NB4 (cell line): ENCODE measurements at regions not wholly inside any gene's neighbourhood (a gene's known extent, or its start where the extent isn't known, plus 50 kb on each side); places are given as distances from the start of the nearest gene placed in this dataset.

ENCODE experiments used
- DNase-seq: peaks from one replicate; pipeline ENCODE4 v3.0.0; 2010; ENCODE audit warnings: low read depth
- H3K4me3 ChIP-seq: one replicate; pipeline ENCODE4 v1.5.1; 2011; ENCODE audit warnings: mild to moderate bottlenecking, low read depth, low read length, moderate library complexity
- MYC ChIP-seq: IDR thresholded peaks from 2 replicates; pipeline ENCODE4 v1.6.1; 2011; ENCODE audit warnings: low read depth, low read length
- POLR2A ChIP-seq: IDR thresholded peaks from 2 replicates; pipeline ENCODE4 v1.6.1; 2011; ENCODE audit warnings: mild to moderate bottlenecking; ENCODE audit not compliant: insufficient read length; ENCODE audit errors: extremely low read depth
- TF ChIP-seq, protein P1 (sequence below): IDR thresholded peaks from one replicate; pipeline ENCODE4 v1.5.1; 2012; ENCODE audit warnings: low read depth, low read length
- TF ChIP-seq, protein P2 (sequence below): IDR thresholded peaks from 2 replicates; pipeline ENCODE4 v1.6.1; 2011; ENCODE audit warnings: low read depth, low read length

DNA sequence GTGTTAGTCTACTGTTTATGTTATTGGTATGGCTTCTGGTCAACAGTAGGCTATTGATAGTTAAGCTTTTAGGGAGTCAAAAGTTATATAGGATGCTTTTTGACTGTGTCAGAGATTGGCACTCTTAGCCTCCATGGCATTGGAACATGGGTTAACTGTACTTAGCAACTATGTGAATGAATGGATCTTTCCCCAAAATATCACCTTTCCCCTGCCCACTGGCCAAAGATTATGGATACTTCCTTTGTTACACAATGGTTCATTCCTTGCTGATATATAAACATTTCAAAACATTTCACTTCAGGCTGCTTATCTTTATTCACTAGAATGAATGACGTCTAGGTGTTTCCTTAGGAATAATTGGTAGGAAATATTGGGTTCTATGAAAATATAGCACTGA, 62.1 kb upstream of the DOCK10 start:
- DNase-seq: no peak
- TF ChIP-seq POLR2A: no peak
- TF ChIP-seq, protein P1, sequence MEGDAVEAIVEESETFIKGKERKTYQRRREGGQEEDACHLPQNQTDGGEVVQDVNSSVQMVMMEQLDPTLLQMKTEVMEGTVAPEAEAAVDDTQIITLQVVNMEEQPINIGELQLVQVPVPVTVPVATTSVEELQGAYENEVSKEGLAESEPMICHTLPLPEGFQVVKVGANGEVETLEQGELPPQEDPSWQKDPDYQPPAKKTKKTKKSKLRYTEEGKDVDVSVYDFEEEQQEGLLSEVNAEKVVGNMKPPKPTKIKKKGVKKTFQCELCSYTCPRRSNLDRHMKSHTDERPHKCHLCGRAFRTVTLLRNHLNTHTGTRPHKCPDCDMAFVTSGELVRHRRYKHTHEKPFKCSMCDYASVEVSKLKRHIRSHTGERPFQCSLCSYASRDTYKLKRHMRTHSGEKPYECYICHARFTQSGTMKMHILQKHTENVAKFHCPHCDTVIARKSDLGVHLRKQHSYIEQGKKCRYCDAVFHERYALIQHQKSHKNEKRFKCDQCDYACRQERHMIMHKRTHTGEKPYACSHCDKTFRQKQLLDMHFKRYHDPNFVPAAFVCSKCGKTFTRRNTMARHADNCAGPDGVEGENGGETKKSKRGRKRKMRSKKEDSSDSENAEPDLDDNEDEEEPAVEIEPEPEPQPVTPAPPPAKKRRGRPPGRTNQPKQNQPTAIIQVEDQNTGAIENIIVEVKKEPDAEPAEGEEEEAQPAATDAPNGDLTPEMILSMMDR: no peak
- no peak for TF ChIP-seq MYC
- no peak overlapping the region for H3K4me3 ChIP-seq

DNA sequence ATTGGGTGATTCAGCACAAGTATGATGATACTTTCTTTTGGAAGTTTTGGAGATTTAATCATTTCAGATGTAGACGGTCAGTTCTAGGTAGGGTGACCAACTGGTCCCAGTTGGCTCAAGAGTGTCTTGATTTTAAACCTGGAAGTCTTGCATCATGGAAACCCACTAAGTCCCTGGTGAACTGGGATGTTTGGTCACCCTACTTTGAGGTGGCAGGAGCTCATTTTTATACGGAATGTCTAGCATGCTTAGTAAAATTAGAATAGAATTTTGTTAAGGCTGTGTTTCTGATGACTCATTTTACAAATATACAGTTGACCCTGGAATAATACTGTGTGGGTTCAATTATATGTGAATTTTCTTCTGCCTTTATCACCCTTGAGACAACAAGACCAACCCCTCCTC, 61.5 kb upstream of the DOCK10 start:
- H3K4me3 ChIP-seq: no peak overlapping the region
- no peak for DNase-seq
- TF ChIP-seq, protein P2, sequence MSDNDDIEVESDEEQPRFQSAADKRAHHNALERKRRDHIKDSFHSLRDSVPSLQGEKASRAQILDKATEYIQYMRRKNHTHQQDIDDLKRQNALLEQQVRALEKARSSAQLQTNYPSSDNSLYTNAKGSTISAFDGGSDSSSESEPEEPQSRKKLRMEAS: no peak
- TF ChIP-seq POLR2A (no peak), MYC (no peak)
- TF ChIP-seq, protein P1: no peak

DNA sequence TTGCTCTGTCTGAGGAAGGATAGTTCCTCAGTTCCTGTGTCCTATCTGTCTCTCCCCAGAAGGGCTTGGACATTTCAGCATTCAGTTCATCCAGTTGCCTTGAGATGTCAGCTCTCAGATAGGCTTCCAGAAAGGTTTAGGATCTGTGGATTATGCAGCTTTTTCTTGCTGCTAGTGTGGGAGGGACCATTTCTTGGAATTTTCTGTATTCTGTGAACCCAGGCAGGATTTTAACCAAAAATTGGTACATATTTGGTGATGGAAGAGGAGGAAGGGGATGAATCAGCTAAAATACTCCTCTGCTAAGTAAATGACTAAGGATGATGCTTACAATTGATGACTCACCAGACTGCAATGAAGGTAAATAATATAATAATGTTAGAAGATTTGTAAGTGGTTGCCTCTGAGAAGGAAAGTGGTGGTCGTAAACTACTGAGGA, 58.6 kb upstream of the DOCK10 start:
- no peak for DNase-seq
- TF ChIP-seq POLR2A (no peak), MYC (no peak)
- TF ChIP-seq, protein P1: no peak
- TF ChIP-seq, protein P2: no peak
- H3K4me3 ChIP-seq: no peak overlapping the region

DNA sequence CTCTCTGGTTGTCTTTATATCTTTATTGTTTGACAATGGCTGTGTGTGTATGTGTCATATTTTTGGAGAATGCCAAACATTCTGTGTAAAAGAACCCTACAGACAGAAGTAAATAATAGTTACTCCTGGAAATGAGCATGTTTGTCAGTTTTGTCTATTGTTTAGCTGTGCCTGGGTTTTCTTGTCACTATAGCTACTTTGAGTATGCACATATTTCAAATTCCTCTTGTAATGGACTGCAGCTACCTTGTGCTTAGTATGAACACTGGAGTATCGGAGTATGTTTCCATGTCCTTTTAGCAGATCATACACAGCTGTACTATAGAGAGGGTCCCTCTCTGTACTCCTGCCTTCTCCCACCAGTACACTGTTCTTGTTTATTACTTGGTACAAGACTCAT, 58.0 kb upstream of the DOCK10 start:
- no peak for DNase-seq
- TF ChIP-seq MYC (no peak), POLR2A (no peak)
- TF ChIP-seq, protein P1: no peak
- TF ChIP-seq, protein P2: no peak
- no peak overlapping the region for H3K4me3 ChIP-seq

DNA sequence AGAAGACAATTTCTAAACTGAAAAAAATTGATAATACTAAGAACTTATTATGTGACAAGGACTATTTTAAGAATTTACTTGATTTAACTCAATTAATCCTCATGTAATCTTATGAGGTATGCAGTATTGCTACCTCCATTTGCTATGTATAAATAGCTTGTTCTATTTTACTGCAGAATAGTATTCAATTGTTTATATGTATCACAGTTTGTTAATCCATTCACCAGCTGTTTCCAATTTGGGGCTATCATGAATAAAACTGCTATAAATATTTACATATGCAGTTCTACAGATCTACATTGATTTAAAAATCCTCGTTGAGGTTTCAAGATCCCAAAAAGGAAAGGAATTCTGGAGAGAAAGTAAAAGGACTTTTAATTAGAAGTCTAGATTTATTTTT, 54.8 kb upstream of the DOCK10 start:
- no peak for DNase-seq
- TF ChIP-seq, protein P2: no peak
- no peak for TF ChIP-seq POLR2A
- TF ChIP-seq, protein P1: no peak
- H3K4me3 ChIP-seq: no peak overlapping the region
